GM18502 (cell line): ENCODE measurements at regions not wholly inside any gene's neighbourhood (a gene's known extent, or its start where the extent isn't known, plus 50 kb on each side); places are given as distances from the start of the nearest gene placed in this dataset.
"Not testable (repeated sequence)": the region's sequence is repeated elsewhere in the genome, so short reads cannot be mapped to it uniquely, and the experiment has no call there.

Source experiments
- ATAC-seq: cut with Tn5 transposase; IDR thresholded peaks from one replicate; pipeline ENCODE4 v1.9.1; 2021; ENCODE audit warnings: mild to moderate bottlenecking; ENCODE audit not compliant: unreplicated experiment, poor library complexity

DNA sequence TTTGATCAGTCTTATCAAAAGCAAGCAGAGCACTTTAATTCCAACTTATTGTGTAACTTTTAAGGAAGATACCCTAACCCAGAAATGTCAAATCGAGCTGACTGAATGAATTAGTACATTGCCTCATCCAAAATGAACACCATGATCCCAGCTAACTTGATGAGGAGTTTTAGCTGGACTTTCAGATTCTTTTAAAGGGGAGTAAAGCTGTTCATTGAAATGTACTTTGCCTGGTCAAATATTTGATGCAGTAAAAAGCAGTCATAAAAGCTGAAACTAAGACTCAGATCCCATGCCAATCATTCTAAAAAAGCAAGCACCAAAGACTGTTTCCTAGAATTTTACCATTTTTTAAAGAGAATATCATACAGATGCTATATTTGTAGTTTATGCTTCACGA lies 114.1 kb downstream of the FSCB start:
- no peak for ATAC-seq

DNA sequence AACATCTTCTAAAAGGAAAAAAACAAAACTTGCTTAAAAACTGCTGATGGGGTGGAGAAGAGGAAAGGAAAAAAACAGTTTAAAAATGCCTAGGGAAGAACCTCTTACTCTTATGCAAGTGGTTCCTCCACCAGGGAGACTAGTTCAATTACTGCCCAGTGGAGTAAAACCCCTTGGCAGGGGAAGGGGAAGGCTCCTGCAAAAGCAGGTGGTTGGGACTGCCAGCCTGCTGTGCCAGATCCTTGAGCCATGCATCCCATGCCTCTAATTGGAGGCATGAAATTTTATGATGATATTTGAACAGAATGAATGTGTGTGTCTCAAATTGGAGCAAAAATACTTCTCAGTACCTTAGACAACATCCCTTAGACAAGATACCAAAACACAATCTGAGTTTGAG lies 118.8 kb downstream of the FSCB start:
- no peak for ATAC-seq

DNA sequence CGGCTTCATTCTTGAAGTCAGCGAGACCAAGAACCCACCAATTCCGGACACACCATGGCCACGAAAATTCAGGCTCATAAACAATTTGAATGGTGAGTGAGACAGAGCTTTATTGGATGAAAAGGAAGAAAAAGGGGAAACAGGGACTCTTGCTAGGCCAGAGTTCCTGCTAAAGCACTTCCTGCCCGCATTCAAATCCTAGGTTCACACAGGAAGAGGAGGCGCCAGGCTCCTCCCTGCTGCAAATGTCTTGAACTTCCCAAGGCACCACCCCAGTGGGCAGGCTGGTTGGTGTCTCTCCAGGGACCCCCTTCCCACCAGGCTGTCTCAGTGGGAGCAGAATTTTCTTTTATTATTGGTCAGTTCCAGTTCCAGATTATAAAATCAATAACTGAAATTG lies 121.2 kb downstream of the FSCB start:
- ATAC-seq = no peak

DNA sequence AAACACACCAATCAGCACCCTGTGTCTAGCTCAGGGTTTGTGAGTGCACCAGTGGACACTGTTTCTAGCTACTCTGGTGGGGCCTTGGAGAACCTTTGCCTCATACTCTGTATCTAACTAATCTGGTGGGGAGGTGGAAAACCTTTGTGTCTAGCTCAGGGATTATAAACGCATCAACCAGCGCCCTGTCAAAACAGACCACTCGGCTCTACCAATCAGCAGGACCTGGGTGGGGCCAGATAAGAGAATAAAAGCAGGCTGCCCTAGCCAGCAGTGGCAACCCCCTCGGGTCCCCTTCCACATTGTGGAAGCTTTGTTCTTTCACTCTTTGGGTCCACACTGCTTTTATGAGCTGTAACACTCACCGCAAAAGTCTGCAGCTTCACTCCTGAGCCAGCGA lies 121.8 kb downstream of the FSCB start:
- ATAC-seq = not testable (repeated sequence)

DNA sequence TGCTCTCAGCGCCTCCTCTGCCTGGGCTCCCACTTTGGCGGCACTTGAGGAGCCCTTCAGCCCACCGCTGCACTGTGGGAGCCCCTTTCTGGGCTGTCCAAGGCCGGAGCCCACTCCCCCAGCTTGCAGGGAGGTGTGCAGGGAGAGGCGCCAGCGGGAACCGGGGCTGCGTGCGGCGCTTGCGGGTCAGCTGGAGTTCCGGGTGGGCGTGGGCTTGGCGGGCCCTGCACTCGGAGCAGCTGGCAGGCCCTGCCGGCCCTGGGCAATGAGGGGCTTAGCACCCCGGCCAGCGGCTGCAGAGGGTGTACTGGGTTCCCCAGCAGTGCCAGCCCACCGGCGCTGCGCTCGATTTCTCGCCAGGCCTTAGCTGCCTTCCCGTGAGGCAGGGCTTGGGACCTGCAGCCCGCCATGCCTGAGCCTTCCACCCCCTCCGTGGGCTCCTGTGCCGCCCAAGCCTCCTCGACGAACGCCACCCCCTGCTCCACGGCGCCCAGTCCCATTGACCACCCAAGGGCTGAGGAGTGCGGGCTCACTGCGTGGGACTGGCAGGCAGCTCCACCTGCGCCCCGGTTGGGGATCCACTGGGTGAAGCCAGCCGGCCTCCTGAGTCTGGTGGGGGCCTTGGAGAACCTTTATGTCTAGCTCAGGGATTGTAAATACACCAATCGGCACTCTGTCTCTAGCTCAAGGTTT lies 122.3 kb downstream of the FSCB start:
- not testable (repeated sequence) for ATAC-seq

DNA sequence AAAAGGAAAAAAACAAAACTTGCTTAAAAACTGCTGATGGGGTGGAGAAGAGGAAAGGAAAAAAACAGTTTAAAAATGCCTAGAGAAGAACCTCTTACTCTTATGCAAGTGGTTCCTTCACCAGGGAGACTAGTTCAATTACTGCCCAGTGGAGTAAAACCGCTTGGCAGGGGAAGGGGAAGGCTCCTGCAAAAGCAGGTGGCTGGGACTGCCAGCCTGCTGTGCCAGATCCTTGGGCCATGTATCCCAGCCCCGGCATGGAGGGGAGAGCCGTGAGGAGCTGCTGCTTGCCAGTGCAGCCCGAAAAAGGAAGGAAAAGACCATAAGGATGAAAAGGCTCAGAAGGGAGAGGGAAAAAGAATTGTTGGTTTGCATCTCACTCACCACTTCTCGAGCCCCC lies 123.0 kb downstream of the FSCB start:
- ATAC-seq = no peak

DNA sequence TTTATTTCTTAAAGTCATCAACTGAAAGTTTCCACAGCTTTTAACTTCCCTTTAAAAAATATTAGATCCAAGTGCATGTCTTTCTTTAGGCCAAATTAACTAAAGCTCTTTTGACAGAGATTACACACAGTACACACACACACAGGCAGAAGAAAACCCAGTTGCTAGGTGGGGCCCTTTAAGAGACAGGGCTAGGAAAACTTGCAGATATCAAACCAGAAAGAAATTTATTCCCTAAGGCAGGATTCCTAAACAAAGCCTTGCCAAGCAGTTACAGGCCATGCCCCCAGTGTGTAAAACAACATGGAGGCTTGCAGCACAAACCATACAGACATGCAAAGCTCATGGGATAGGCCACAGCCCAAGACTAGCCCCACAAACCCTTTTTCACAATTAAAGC lies 123.4 kb downstream of the FSCB start:
- no peak for ATAC-seq

DNA sequence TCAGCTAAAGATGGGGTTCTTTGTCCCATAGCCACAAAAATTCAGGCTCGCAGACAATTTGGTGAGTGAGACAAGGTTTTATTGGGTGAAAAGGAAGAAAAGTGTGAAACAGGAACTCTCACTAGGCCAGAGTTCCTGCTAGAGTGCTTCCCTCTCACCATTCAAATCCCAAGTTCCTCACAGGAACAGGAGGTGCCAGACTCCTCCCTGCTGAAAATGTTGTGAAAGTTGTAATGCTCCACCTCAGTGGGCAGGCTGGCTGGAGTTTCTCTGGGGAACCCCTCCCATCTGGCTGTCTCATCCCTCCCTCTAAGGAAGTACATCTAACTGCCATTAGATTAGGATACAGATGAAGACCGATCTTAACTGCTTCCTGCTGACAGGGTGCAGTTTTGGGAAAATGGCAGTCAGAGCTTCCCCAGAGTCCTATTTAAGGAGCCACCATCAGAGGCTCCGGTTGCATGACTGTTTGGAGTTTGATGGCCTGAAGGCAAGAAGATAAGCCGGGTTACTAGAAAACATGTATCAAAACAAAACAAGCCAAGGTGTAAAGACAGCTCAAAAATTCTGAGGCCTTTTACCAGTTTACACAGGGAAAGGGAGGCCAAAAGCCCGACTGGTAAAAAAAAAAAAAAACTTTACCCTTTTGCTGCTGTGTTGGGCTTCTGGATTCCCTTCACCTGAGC lies 127.6 kb downstream of the FSCB start:
- ATAC-seq = no peak

DNA sequence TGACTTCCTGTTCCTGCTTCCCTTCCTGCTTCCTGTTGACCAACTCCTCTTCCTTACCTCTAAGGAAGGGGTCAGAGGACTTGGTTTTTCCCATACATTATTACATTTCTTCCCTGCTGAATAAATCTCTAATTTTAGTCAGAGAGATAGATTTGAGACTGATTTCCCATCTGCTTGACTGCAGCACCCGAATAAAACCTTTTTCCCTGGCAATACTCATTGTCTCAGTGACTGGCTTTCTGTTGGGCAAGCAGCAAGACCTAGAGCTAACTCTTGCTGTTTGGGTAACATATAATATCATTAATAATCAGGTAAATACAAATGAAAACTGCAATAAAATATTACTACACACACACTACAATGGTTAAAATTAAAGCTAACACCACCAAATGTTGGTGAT lies 132.2 kb downstream of the FSCB start:
- no peak for ATAC-seq

DNA sequence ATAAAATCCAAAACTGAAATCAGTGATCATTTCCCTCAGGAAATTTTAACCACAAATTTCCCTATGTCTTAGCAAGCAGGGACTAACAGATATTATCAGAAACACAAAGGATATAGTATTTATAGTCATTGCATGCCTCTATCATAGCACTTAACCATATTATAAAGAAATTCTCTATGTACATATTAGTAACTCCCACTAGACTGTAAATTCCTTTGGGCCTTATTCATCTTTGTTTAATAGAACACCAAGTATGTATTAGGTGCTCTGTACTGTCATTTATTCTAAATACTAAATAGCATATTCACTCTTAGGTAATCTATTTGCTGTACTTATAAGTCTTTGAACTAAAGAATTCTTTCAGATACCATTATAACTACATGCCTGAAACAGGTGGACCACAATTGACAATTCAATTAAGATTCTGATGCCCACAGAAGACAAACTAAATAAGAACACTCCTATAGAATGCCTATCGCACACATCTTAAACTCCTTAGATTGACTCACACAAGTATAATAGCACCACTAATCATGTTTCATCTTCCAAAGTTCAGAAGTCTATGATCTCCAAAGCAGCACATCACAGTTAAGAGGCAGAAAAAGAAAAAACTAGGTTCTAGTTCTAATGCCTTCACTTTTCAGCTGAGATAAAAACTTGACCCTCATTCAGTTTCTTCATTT lies 134.1 kb downstream of the FSCB start:
- no peak for ATAC-seq

DNA sequence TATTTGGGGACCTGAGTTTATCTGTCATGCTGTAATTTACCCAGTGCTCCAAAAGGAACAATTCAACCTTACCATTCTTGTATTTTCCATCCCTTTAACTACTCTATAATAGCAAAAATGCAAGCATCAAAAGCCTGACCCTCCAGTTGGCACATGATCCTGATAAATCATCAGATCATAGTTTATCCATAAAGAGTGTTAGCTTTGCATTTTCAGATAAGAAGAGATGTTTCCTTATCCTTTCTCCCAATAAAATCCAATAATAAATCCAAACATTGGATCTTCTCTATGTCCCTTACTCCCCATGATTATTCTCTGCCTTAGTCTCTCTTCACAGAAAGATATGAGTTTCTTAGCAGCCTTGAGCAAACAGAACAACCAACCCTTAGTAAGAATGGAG lies 134.9 kb downstream of the FSCB start:
- no peak for ATAC-seq

DNA sequence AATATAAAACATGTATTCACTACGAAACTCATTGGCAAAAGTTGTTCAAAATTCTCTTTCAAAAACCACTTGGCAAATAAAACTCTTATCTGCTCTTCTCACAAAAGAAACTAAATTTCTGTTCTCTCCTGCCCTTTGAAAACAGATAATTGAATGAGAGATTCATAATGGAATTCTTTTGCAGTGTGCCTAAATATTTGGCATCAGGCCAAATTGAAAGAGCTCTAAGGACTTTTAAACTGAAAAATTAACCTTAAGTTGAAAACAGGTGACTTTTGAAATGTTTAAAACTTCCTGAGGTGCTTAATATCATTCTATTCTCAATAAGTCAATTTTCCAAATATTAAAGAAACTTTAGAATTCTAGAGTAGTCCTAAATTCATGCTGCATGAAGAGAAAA lies 136.4 kb downstream of the FSCB start:
- no peak for ATAC-seq

DNA sequence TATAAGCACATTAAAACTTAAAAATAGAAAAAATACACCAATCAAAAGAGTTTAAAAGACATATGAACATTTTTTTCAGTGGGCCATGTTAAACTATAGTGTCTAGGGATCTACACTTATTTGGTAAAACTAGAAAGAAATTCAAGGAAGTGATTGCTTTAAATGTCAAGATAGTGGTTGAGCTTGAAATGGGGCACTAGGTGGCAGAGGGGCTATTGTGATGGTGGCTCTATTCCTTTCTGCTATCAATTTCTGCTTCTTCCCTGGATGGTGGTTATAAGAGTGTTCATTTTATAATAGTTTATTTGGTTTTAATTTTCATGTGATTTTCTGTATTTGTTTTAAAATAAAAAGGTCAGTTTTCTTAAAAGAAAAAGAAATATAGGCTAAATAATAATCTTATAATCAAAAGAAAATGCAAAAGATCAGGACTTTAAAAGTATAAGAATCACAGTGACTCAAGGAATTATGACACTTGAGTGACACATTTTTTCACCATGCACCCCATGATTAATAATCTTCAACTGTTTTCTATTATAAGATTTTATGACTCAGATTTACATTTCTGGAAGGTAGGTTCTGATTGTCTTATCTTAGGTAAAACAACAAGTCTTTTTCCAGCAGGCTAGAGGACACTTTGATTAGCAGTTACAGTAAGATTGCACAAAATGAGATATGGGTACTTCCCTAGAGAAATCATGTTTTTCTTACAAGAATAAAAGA lies 137.5 kb downstream of the FSCB start:
- no peak for ATAC-seq

DNA sequence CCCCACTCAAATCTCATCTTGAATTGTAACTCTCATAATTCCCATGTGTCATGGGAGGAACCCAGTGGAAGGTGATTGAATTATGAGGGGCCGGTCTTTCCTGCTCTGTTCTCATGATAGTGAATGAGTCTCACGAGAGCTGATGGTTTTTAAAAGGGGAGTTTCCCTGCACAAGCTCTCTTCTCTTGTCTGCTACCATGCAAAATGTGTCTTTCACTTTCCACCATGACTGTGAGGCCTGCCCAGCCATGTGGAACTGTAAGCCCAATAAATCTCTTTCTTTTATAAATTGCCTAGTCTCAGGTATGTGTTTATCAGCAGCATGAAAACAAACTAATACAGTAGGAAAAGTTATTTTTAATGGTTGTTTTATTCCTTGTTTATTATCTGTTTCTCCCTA lies 146.0 kb downstream of the FSCB start:
- no peak for ATAC-seq

DNA sequence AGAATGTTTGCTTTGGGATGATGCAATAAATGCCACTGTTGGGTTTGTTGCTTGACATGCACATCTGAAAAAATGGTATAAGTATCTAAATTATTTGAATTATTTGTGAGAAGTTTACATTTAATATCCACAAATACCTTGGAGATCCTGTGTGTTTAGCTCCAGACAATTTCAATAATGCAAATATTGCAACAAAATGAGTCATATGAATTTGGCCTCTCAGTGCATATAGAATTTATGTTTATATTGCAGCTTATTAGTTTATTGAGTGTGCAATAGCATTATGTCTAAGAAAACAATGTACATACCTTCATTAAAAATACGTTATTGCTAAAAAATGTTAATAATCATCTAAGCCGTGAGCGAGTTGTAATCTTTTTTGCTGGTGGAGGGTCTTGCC lies 153.3 kb downstream of the FSCB start:
- ATAC-seq = no peak

DNA sequence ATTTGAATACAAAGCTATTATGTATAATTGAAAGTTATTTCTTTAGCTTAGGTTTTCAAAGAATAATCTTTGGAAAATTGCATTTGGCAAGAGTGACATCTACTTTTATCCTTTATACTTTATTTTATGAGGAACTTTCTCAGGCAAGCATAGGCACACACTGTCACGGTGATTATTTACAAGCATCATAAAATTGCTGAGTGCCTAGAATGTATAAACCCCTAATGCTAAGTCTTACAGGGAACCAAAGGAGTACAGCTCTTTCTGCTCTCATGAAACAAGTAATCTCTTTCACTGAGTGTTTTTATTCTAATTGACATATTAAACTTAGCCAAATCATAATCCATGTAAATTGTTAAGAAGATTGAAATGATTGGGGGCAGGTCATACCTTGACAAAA lies 154.9 kb downstream of the FSCB start:
- no peak for ATAC-seq

DNA sequence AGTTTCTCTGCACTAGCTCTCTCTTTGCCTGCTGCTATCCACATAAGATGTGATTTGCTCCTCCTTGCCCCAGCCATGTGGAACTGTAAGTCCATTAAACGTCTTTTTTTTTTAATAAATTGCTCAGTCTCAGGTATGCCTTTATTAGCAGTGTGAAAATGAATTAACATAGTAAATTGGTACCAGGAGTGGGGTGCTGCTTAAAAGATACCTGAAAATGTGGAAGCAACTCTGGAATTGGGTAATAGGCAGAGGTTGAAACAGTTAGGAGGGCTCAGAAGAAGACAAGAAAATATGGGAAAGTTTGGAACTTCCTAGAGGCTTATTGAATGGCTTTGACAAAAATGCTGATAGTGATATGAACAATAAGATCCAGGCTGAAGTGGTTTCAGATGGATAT lies 159.8 kb downstream of the FSCB start:
- no peak for ATAC-seq

DNA sequence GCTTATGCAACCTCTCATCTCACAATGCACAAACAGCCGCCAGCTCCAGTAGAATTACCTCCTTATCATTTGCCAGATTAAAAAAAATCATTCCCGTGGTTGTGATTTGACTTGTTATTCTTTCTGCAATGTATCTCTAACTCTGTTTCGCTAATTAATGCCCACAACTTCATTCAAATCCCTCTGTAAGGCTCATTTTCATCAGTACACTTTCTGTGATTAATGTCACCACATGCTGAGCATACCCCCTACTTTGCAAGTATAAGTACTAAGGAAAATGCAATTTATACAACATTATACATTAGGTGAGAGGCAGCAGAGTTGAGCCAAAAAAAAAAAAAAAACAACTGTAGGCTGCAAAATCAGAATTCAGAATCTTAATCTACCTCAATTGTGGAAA lies 166.0 kb downstream of the FSCB start:
- no peak for ATAC-seq

DNA sequence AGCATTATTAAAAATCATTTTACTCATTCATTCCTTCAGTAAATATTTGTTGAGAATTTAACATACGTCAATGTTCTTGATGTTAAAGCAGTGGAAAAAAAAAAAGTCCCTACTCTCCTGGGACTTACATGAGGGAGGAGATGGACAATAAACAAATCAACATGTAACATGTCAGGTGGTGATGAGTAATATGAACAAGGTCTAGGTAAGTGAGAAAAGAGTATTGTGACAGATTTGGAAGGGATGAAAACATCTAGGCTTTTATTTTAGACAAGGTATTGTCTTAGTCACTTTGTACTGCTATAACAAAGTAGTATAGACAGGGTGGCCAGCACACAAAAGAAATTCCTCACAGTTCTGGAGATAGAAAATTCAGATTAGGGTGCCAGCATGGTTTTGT lies 167.2 kb downstream of the FSCB start:
- ATAC-seq = no peak

DNA sequence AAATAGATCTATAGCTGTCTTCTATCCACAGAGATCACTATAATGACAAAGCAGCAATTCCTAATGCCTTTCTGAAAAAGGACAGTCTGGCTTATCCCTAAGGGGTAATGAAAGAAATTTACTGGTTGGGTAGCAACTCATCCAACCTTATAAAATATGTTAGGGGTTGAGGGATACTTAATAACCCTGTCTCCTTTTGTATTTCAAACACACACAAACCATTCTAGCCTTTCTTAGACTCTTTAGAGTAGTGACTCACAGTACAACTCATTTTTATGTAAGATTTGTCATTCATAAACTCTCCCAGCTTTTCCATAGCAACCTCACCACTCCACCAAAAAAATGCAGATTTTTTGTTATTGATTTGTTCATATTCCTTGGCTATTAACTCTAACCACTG lies 167.9 kb downstream of the FSCB start:
- ATAC-seq = no peak

DNA sequence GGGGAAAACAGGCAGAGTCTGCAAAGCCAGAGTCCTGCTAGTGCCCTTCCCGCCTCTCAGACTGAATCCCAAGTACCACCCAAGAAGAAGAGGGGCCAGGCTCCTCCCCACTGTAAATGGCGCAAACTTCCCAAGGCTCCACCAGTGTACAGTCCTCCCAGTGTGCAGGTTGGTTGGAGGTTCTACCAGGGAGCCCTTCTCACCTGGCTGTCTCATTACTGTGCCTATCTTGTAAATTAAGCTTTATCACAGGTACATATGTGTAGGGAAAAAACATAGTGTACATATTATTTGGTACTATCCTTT lies 189.7 kb downstream of the FSCB start:
- no peak for ATAC-seq
